Right renal pelvis (tissue), 4 donors: ENCODE measurements at regions not wholly inside any gene's neighbourhood (a gene's known extent, or its start where the extent isn't known, plus 50 kb on each side); places are given as distances from the start of the nearest gene placed in this dataset.
"Not testable (repeated sequence)": the region's sequence is repeated elsewhere in the genome, so short reads cannot be mapped to it uniquely, and the experiment has no call there.

Experiments used
- DNase-seq, 4 donors: peaks; one replicate each; pipeline ENCODE4 v3.0.0-alpha.2; 2013; ENCODE audit warnings: low read depth in 4 of 4, low spot score in 3 of 4, missing footprints in 1 of 4

- DNase-seq = not testable (repeated sequence)
Measured at GRCh38 chr9:65566018-65566417, 109.7 kb upstream of the ZNG1E start.

- DNase-seq = not testable (repeated sequence)
Measured at GRCh38 chr9:65519018-65519417, 156.7 kb upstream of the ZNG1E start.

- DNase-seq = not testable (repeated sequence)
Measured at GRCh38 chr9:65514465-65514864, 161.3 kb upstream of the ZNG1E start.

GRCh38 chr9:65507897-65508296 is 167.8 kb upstream of the ZNG1E start:
- DNase-seq = not testable (repeated sequence)

GRCh38 chr9:65504686-65505085 is 171.0 kb upstream of the ZNG1E start:
- DNase-seq = not testable (repeated sequence)

GRCh38 chr9:65503696-65504095 is 172.0 kb upstream of the ZNG1E start:
- DNase-seq = not testable (repeated sequence)

- DNase-seq = not testable (repeated sequence)
Measured at GRCh38 chr9:65482890-65483289, 192.8 kb upstream of the ZNG1E start.

- DNase-seq = not testable (repeated sequence)
Measured at GRCh38 chr9:65481291-65481690, 194.4 kb upstream of the ZNG1E start.

GRCh38 chr9:65474891-65475290 is 189.9 kb upstream of the FOXD4L5 start:
- DNase-seq = not testable (repeated sequence)

GRCh38 chr9:65473059-65473822 is 188.2 kb upstream of the FOXD4L5 start:
- not testable (repeated sequence) for DNase-seq

- not testable (repeated sequence) for DNase-seq
Measured at GRCh38 chr9:65471106-65471505, 186.1 kb upstream of the FOXD4L5 start.

- DNase-seq = not testable (repeated sequence)
Measured at GRCh38 chr9:65466911-65467734, 182.1 kb upstream of the FOXD4L5 start.

- not testable (repeated sequence) for DNase-seq
Measured at GRCh38 chr9:65465246-65465895, 180.4 kb upstream of the FOXD4L5 start.

GRCh38 chr9:65462476-65462875 is 177.5 kb upstream of the FOXD4L5 start:
- not testable (repeated sequence) for DNase-seq

- DNase-seq = no peak
Measured at GRCh38 chr9:65459756-65460320, 174.8 kb upstream of the FOXD4L5 start.

- DNase-seq = no peak
Measured at GRCh38 chr9:65458992-65459391, 174.0 kb upstream of the FOXD4L5 start.

- no peak for DNase-seq
Measured at GRCh38 chr9:65458465-65458864, 173.5 kb upstream of the FOXD4L5 start.

GRCh38 chr9:65456991-65457390 is 172.0 kb upstream of the FOXD4L5 start:
- not testable (repeated sequence) for DNase-seq

- DNase-seq = not testable (repeated sequence)
Measured at GRCh38 chr9:65455751-65456647, 171.0 kb upstream of the FOXD4L5 start.

GRCh38 chr9:65455136-65455535 is 170.1 kb upstream of the FOXD4L5 start:
- not testable (repeated sequence) for DNase-seq
